ENCODE measurements at regions not wholly inside any gene's neighbourhood (a gene's known extent, or its start where the extent isn't known, plus 50 kb on each side); places are given as distances from the start of the nearest gene placed in this dataset.

DNA sequence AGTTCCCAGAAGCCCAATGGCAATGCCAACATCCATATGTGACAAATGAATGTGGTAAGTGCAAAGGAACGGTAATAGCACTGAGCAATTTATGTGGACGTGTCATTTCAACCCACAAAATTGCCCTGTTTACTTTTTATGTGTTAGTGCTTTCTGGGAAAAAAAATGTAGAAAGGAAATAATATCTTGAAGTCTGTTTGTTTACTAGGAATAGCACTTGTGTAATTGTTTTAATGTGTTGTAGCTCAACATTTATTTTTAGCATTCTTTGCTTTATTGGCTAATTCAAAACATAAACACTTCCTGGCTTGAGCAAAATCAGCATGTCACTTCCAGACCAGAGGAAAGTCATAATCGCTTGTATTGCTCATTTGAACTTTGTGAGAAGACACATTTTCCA, 224.8 kb upstream of the KCNK2 start:
- TF ChIP-seq, protein P1, sequence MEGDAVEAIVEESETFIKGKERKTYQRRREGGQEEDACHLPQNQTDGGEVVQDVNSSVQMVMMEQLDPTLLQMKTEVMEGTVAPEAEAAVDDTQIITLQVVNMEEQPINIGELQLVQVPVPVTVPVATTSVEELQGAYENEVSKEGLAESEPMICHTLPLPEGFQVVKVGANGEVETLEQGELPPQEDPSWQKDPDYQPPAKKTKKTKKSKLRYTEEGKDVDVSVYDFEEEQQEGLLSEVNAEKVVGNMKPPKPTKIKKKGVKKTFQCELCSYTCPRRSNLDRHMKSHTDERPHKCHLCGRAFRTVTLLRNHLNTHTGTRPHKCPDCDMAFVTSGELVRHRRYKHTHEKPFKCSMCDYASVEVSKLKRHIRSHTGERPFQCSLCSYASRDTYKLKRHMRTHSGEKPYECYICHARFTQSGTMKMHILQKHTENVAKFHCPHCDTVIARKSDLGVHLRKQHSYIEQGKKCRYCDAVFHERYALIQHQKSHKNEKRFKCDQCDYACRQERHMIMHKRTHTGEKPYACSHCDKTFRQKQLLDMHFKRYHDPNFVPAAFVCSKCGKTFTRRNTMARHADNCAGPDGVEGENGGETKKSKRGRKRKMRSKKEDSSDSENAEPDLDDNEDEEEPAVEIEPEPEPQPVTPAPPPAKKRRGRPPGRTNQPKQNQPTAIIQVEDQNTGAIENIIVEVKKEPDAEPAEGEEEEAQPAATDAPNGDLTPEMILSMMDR (IDR thresholded peaks at IDR 0.05) = no peak
- no peak for TF ChIP-seq POLR2A (IDR thresholded peaks at IDR 0.05)

All from adrenal gland (tissue), 5 donors.